SHP77 treated with DMSO at 0.1 percent for 48 hours (cell line): ENCODE measurements at regions not wholly inside any gene's neighbourhood (a gene's known extent, or its start where the extent isn't known, plus 50 kb on each side); places are given as distances from the start of the nearest gene placed in this dataset.
"Not testable (repeated sequence)": the region's sequence is repeated elsewhere in the genome, so short reads cannot be mapped to it uniquely, and the experiment has no call there.

Experiments used
- DNase-seq: peaks from one replicate; lab custom pipeline; 2025; lab: John Stamatoyannopoulos, UW

DNA sequence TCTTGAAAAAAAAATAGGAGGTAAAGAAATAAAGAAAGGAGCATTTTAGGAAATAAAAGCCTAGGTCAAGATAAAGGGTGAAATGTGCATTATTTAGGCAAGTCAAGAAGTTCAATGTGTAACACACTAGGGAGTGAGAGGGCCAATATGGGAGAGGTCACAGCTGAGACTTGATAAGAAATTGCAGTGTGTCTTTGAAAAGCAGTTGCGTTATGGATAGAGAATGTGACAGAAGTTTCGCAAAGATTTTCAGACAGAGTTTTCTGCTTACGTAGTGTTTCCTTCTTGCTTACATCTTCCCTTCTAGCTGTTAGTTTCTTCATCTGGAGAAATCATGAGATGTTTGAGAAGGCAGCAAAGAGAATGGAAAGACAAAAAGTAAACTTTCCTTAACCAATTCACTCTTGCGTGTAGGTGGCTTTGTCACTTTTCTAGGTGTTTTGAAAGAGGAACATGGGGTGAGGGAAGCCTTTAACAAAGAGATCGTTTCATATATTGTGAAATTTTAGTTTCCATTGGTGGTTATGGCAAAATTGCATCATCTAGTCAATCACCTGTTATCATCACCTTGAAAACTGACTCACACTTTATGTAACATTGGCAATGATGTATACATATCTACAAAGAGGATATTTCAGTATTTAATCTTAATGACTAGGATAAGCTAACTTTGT lies 975.5 kb downstream of the OLFM4 start:
- no peak for DNase-seq

DNA sequence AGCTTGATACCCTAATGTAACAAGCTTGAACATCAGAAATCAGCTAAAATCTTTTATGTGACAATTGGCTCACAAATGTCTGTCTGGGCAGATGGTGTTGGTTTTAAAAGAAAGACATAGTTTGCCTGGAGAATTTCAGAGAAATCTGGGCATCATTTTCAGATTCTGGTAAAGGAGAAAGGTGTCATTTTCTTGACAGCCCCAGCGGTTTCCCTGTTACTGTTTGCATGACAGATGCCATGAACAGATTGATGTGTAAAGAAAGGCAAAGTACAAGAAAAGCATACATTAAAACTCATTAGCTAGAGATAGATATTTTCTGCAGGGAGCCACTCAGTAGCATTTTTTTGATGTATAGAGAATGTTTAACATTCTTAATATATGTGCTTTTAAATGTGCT lies 987.9 kb downstream of the OLFM4 start:
- no peak for DNase-seq

DNA sequence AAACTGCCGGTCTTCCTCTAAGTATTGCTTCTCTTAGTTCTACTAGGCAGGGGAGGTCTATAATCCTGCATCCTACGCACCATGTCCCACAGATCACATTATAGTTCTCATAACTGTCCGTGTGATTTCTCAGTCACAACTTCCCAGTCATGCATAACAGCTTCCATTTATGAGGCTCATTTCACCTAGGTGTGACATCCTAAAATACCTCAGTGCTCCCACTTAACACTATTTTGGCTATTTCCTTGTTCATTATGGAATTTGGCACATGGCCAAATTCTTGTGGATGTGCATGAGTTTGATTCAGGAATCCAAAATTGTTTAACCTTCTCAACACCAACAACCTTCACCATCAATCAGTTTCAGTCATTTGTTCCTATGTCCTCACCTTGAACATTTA lies 989.9 kb downstream of the OLFM4 start:
- no peak for DNase-seq

DNA sequence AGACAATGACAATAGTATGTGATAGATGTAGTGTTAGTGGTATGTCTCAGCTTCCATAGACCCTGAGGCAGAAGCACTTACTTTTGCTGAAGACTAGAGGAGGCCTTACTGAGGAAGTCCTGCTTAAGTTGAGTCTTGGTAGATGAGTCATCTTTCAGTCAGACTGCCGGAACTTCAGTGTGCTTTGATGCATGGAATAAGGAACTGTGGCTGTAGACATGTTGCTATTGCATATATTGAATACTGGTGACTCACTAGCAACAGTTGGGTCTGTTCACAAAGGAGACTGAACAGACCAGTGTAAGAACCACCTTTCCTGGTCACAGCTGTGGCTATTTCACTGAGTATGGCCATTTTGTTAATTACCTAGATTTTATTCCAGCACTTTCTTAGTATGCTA lies 1000.6 kb downstream of the OLFM4 start:
- DNase-seq: no peak

DNA sequence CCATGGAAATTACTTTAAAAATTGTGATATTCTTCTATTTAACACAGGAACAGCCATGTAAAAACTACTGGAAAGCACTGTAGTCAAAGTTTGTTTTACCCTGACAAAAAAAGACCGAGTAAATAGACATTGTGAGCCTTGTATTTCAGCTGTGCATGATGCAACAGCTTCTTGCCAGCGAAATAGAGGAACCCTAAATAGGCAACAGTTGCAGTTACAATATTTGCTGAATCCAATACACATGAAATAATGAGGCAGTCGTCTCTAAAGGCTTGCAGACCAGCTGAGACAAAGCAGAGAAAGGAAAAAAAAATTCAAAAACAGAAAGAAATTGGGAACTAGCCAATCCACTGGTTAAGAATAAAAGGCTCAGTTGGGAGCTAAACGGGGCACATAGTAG lies 1001.1 kb downstream of the OLFM4 start:
- no peak for DNase-seq

DNA sequence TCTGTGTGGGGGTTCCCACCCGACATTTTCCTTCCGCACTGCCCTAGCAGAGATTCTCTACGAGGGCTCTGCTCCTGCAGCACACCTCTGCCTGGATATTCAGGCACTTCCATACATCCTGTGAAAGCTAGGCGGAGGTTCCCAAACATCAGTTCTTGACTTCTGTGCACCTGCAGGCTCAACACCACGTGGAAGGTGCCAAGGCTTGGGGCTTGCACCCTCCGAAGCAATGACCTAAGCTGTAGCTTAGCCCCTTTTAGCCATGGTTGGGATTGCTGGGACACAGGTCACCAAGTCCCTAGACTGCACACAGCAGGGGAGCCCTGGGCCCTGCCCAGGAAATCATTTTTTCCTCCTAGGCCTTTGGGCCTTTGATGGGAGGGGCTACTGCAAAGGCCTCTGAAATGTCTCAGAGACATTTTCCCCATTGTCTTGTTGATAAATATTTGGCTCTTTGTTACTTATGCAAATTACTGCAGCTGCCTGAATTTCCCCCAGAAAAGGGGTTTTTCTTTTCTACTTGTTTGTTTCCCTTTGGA lies 1004.8 kb downstream of the OLFM4 start:
- DNase-seq: no peak

DNA sequence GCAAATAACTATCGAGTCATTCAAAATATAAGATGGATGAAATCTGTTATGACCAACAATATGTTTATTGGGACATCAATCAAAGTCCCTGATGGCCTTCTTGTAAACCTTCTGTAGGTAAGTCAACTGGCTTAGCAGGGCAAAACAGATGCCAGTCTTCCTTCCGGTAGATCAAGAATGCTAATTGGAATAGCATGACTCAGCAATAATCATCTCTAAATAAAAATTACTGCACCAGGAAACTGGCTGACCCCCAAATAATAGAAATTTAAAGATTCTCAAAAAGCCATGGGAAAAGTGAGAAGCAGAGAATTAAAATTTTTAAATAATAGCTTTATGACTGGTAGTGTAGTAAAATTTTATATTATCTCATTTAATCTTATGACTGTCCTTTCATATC lies 1005.4 kb downstream of the OLFM4 start:
- no peak for DNase-seq

DNA sequence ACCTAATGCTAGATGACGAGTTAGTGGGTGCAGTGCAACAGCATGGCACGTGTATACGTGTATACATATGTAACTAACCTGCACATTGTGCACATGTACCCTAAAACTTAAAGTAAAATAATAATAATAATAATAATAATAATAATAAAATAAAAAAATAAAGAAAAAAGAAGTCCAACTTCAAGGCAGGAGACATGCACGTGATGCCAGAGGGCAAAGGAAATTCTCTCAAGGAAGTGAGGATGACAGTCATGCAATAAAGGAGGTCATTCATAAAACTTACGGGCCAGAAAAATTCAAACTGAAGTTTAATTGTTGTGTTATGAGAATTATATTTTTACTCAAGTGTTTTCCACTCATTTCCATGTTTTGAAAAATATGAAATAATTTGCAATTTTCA lies 1028.8 kb downstream of the OLFM4 start:
- DNase-seq: not testable (repeated sequence)

DNA sequence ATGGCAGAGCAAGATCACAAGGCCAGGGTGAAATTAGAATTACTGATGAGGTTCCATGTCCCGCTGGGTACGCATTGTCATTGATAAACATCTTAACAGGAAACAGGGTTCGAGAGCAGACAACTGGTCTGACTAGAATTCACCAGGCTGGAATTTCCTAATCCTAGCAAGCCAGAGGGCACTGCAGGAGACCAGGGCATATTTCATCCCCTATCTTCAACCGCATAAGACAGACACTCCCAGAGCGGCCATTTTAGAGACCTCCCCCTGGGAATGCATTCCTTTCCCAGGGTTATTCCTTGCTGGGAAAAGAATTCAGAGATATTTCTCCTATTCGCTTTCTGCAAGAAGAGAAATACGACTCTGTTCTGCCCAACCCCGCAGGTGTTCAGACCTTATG lies 1041.3 kb downstream of the OLFM4 start:
- not testable (repeated sequence) for DNase-seq

DNA sequence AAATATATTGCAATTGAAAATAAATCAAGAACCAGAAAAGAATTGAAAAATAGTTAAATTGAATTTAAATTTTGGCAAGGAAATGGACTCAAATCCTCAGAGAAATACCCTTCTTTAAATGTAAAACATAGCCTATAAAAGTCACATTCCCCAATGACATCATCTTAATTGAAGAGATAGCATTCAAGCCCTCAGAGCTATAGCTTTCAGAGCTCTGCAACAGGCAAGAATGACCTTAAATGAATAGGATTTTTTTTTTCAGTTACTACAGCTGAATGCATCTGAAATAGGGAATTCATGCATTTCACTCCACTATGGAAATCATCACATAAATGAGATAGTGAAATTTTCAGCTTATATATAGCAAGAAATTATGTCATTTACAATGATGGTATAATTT lies 1049.0 kb downstream of the OLFM4 start:
- no peak for DNase-seq

DNA sequence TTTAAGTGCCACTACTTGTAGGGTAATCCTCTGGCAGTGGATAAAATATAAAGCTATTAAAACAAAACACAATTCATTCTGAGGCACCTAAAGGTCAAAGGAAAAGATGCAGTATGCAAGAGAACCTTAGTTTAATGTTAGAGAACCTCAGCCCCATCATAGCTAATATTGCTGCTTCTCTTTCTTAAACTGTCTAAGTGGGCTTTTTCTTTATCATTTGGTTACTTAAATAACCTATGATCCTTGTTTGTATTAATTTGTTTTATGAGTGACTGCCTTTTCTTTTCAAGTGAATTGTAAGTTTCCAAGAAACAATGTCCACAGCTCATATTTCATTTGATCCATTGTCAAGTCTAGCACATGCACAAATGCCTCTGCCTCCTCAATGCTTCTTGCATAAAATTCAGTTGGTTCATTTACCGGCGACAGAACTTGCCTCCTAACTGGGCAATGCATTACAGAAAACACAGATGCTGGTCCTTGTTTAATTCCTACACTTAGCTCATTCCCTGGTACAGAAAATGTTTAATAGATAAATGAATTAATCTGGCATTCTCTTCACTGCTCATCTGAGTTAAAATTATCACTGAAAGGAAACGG lies 1049.8 kb downstream of the OLFM4 start:
- no peak for DNase-seq

DNA sequence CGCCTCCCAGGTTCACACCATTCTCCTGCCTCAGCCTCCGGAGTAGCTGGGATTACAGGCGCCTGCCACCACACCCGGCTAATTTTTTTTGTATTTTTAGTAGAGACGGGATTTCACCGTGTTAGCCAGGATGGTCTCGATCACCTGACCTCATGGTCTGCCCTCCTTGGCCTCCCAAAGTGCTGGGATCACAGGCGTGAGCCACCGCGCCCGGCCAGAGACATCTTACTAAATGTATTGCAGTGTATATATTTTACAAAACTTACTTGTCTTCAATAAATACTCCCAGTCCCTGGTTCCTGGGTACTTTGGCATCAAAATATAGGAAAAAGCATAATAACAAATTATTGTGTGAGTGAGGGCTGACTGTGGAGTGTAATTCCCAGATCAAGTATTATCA lies 1053.7 kb downstream of the OLFM4 start:
- not testable (repeated sequence) for DNase-seq

DNA sequence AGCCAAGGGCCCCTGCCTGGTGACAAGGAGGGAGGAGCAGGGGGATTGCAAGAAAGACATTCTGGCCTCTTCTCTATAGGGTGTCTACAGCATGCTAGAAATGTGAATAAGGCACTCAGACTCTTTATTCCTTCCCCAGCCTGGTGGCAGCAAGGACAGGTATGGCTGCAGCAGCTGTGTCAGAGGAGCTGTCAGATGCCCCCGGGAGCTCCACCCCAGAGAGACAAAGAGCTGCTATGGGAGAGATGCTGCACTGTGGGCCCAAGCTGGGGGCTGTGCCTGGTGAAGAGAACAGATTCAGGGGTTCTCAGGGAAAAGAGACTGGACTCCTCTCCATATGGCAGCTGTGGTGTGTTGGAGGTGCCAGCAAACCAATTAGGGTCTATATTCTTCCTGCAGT lies 1063.3 kb downstream of the OLFM4 start:
- DNase-seq: no peak

DNA sequence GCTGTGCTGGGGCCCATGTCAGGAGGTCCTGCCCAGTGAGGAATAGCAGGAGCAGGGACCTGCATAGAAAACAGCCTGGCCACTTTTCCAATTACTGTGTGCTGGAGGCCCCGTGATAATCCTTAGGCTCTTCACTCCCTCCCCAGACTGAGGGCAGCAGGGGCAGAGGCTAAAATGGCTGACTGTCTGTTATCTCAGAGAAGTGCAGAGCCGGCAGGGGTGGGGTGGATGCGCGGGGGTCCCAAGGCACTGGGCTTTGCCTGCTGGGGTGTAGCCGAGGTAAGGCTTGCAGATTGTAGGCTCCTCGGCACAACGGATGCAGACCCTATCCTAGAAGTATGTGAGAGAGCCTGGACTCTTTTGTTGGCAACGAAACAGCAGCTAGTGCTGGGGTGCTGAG lies 1064.1 kb downstream of the OLFM4 start:
- no peak for DNase-seq

DNA sequence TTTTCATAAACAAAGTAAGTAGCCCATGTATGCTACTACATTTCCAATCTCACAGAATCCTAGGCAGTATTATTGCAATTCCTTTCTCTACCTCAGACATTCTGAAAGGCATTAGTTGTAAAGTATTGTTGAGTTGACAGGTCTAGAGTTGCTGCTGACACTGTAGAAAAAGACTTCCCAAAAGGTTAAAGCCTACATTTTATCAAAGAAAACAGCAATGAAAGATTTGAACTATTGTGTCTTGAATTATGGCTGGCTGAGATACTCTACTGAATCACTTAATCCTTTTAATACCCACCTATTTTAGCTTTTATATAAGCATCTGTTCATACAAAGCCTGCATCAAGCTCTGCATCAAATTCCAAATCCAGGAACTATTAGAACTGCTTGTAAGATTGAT lies 1082.0 kb downstream of the OLFM4 start:
- DNase-seq: no peak

DNA sequence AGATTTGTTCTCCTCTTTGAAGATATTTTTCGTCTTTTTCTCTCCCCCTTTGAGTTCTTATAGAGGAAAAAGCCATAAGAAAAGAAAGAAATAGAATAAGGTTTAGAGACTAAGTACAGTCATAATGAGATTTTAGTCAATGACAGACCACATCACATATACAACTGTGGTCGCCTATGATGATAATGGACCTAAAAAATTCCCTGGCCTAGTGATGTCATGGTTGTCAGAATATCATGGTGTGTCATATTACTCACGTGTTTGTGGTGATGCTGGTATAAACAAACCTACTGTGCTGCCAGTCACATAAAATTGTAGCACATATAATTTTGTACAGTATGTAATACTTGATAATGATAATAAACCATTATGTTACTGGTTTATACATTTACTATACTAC lies 1096.1 kb downstream of the OLFM4 start:
- DNase-seq: no peak

DNA sequence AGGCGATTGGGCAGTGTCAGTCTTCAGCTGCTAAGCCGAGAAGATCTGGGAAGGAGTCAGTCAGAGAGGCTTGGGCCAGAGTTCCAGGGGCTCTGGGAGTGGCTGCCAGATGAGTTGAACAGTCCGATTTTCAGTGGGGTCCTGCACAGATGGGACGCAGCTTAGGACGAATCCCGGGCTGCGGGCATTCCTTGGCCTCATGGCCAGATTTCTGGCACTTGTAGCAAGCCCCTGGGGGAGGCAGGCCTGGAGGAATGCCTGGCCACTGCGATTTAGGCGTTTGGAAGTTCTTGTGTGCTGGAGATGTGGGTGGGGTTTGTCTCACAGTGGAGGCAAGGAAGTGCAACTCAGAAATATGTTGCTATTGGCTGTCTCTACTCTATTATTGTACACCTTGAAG lies 1102.3 kb downstream of the OLFM4 start:
- DNase-seq: not testable (repeated sequence)

DNA sequence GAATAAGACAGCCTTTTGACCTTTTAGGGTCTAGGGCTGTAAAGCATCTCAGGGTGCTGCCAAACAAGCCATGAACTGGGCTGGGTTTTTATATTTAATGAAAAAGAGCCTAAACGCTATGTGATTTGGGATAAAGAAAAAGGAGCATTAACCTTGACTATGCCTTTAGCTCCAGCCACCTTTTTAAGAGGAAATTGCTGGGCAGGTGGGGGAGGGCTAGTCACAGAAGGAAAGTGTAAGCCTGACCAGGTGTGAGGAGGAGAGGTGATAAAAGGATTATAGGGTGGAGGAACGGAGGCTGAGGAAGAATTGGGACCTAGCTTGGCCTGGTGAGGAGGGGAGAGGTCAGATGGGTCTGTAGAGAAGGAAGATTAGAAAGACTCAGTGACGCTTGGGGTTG lies 1102.8 kb downstream of the OLFM4 start:
- not testable (repeated sequence) for DNase-seq

DNA sequence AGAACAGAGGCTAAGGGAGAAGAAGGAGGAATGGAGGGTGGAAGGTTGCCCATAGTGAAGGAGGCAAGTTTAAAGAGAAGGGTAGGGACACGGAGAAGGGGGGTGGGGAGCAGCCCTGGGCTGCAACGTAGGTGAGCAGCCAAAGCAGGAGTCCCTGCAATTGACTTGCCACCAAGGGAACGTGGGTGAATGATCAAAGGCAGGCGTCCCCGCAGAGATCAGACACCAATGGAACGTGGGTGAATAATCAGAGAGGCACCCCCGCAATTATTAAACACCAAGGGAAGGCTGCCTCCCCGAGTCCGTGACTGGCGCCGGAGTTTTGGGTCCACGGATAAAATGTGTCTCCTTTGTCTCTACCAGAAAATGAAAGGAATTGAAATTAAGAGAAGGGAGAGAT lies 1103.5 kb downstream of the OLFM4 start:
- not testable (repeated sequence) for DNase-seq

DNA sequence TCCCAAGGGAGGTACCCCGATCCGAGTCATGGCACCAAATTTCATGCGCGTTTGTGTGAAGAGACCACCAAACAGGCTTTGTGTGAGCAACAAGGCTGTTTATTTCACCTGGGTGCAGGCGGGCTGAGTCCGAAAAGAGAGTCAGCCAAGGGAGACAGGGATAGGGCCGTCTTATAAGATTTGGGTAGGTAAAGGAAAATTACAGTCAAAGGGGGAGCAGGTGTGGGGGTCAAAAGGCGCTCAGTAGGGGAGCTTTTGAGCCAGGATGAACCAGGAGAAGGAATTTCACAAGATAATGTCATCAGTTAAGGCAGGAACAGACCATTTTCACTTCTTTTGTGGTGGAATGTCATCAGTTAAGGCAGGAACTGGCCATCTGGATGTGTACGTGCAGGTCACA lies 1104.1 kb downstream of the OLFM4 start:
- not testable (repeated sequence) for DNase-seq

DNA sequence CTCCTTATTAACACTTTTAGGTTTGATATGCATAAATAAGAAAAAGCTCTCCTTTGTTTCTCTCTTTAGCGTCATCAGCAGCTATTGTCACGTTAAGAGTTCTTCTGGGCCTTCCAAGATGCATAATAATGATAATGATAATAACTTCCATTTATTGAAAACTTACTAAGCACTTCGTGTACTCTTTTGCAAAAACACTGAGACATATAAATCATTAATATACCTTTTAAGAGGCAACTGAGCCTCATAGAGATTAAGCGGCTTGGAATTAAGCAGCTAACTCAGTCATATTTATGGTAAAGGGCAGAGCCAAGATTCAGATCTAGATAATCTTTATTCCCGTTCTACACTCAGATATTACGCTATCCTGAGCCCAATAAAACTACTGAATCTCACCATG lies 1105.1 kb downstream of the OLFM4 start:
- DNase-seq: no peak

DNA sequence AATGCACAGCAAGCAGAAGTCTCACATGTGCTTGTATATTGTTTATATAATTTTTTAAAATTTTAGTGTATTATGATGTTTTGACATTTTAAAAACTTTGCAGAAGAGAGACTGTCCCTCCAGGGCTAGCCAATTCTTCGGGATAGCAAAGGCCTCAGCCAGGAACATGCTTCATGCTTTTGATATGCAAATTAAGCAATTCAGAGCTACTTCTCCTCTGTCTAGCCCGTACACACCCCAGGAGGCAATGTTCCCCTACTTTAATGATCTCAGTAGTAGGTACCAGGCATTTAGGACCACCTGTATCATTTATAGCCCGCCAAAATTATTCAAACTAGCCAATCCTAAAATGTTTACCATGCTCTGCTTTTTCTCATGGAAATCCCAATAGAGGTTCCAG lies 1116.2 kb downstream of the OLFM4 start:
- DNase-seq: no peak

DNA sequence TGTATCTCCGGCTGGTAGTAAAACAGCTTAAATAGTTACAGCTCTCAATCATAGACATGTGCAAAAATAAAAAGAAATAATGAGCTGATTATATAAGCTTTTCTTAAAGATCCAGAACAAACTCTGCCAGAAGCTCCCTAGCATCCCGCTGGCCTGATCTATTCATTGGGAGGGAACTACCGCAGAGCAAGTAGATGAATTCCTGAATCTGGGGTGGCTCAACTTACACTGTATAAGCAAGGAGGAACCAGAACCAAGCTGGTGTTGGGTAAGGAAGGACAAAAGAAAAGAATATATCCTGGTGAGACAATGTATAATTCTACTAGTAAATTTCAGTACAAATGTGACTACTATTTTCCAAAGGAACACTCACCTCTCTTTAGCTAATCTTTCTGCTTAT lies 1122.2 kb downstream of the OLFM4 start:
- DNase-seq: no peak

DNA sequence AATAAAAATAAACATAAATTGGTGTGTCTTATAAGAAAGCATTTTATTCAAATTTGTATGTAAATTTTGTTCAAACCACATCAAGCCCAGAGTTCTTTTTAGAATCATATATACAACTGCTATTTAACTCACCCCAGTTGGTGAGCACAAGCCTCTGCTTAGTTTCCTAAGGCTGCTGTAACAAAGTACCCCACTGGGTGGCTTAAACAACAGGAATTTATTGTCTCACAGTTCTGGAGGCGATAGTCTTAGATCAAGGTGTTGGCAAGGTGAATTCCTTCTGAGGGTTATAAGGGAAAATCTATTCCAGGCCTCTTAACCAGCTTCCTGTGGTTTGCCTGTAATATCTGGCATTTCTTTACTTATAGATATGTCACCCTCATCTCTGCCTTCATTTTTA lies 1133.5 kb downstream of the OLFM4 start:
- DNase-seq: no peak
